KMS-11 (cell line): ENCODE measurements at regions not wholly inside any gene's neighbourhood (a gene's known extent, or its start where the extent isn't known, plus 50 kb on each side); places are given as distances from the start of the nearest gene placed in this dataset.

Experiments
- H2AFZ ChIP-seq: fragments of 200-600 bp; sonication (generic); 2 replicates; pipeline ENCODE4 v1.6.1; 2016; ENCODE audit warnings: antibody characterized with exemption, mixed run types, low read depth
- H3K27ac ChIP-seq: fragments of 200-600 bp; sonication (generic); 2 replicates; pipeline ENCODE4 v1.6.1; 2016; ENCODE audit warnings: mild to moderate bottlenecking, mixed run types
- H3K27me3 ChIP-seq: fragments of 200-600 bp; sonication (generic); 2 replicates; pipeline ENCODE4 v1.6.1; 2017; ENCODE audit warnings: mild to moderate bottlenecking, low read depth, mixed run types, moderate library complexity; ENCODE audit not compliant: insufficient read depth
- H3K36me3 ChIP-seq: fragments of 200-600 bp; sonication (generic); 2 replicates; pipeline ENCODE4 v1.6.1; 2017; ENCODE audit warnings: mild to moderate bottlenecking, mixed run types; ENCODE audit not compliant: insufficient read depth
- H3K4me1 ChIP-seq: fragments of 200-600 bp; sonication (generic); 2 replicates; pipeline ENCODE4 v1.6.1; 2016; ENCODE audit warnings: mild to moderate bottlenecking, low read depth, mixed run types; ENCODE audit not compliant: poor library complexity, severe bottlenecking
- H3K4me2 ChIP-seq: fragments of 200-600 bp; sonication (generic); 2 replicates; pipeline ENCODE4 v1.7.0; 2016; ENCODE audit warnings: mild to moderate bottlenecking, mixed run types
- H3K4me3 ChIP-seq: fragments of 200-600 bp; sonication (generic); IDR thresholded peaks from 2 replicates; pipeline ENCODE4 v1.6.1; 2017; ENCODE audit warnings: low read depth, low read length, mixed read lengths; ENCODE audit not compliant: insufficient read depth
- H3K79me2 ChIP-seq: fragments of 200-600 bp; sonication (generic); 2 replicates; pipeline ENCODE4 v1.6.1; 2016; ENCODE audit warnings: low read depth, mixed run types; ENCODE audit not compliant: insufficient read depth
- H3K9ac ChIP-seq: fragments of 200-600 bp; sonication (generic); 2 replicates; pipeline ENCODE4 v1.6.1; 2016; ENCODE audit warnings: mild to moderate bottlenecking, mixed run types
- H4K20me1 ChIP-seq: fragments of 200-600 bp; sonication (generic); 2 replicates; pipeline ENCODE4 v1.6.1; 2016; ENCODE audit warnings: mild to moderate bottlenecking, mixed run types; ENCODE audit not compliant: insufficient read depth
- TF ChIP-seq, protein P1 (sequence below): fragments of 200-600 bp; sonication (generic); conservative IDR thresholded peaks from 2 replicates; pipeline ENCODE4 v1.6.1; 2017; ENCODE audit warnings: low read depth, mild to moderate bottlenecking, antibody characterized with exemption, low read length, moderate library complexity, mixed read lengths

- Histone ChIP-seq H4K20me1 (no peaks in the 10 kb centered on the region), H2AFZ (no peak overlapping the region), H3K4me3 (no peak overlapping the region), H3K79me2 (no peaks in the 10 kb centered on the region), H3K4me2 (no peak overlapping the region), H3K27me3 (no peaks in the 10 kb centered on the region), H3K36me3 (no peaks in the 10 kb centered on the region), H3K9ac (no peak overlapping the region), H3K27ac (no peak overlapping the region), H3K4me1 (no peaks in the 10 kb centered on the region)
- TF ChIP-seq, protein P1, sequence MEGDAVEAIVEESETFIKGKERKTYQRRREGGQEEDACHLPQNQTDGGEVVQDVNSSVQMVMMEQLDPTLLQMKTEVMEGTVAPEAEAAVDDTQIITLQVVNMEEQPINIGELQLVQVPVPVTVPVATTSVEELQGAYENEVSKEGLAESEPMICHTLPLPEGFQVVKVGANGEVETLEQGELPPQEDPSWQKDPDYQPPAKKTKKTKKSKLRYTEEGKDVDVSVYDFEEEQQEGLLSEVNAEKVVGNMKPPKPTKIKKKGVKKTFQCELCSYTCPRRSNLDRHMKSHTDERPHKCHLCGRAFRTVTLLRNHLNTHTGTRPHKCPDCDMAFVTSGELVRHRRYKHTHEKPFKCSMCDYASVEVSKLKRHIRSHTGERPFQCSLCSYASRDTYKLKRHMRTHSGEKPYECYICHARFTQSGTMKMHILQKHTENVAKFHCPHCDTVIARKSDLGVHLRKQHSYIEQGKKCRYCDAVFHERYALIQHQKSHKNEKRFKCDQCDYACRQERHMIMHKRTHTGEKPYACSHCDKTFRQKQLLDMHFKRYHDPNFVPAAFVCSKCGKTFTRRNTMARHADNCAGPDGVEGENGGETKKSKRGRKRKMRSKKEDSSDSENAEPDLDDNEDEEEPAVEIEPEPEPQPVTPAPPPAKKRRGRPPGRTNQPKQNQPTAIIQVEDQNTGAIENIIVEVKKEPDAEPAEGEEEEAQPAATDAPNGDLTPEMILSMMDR: no peak
Measured at GRCh38 chr5:68918306-68918705, 175.5 kb upstream of the SLC30A5 start.

DNA sequence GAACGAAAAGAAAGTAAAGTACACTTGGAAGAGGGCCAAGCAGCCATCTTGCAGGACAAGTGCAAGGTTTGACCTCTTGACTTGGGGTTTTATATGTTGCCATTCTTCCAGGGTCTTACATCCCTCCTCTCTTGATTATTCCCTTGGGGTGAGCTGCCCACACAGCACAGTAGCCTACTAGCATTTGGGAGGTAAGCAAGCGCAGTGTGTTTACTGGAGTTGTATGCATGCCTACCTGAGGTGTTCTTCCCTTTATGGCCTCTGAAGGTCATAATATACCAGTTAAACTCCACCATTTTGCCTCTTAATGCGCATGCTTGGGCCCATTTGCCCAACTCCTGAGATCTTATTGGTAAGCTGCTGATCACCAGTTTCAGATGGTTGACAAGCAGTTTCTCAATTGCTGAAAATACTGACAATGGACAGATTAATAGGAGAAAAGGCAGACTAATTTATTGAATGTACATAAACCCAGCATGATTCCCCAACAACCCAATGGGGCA, 173.8 kb upstream of the SLC30A5 start:
- TF ChIP-seq, protein P1: no peak
- no peak overlapping the region for H3K9ac ChIP-seq
- H3K79me2 ChIP-seq: no peaks in the 10 kb centered on the region
- H3K27ac ChIP-seq: no peak overlapping the region
- H3K4me2 ChIP-seq: no peak overlapping the region
- H3K27me3 ChIP-seq: no peaks in the 10 kb centered on the region
- no peaks in the 10 kb centered on the region for H4K20me1 ChIP-seq
- H3K4me3 ChIP-seq: no peak overlapping the region
- H3K36me3 ChIP-seq: no peaks in the 10 kb centered on the region
- no peaks in the 10 kb centered on the region for H3K4me1 ChIP-seq
- no peak overlapping the region for H2AFZ ChIP-seq

- Histone ChIP-seq H3K4me3 (no peak overlapping the region), H4K20me1 (no peaks in the 10 kb centered on the region), H3K4me2 (no peak overlapping the region), H3K79me2 (no peaks in the 10 kb centered on the region), H3K27ac (no peak overlapping the region), H3K9ac (no peak overlapping the region), H3K27me3 (no peaks in the 10 kb centered on the region), H3K36me3 (no peaks in the 10 kb centered on the region), H3K4me1 (no peaks in the 10 kb centered on the region), H2AFZ (no peak overlapping the region)
- TF ChIP-seq, protein P1: no peak
Measured at GRCh38 chr5:68920888-68921287, 172.9 kb upstream of the SLC30A5 start.

DNA sequence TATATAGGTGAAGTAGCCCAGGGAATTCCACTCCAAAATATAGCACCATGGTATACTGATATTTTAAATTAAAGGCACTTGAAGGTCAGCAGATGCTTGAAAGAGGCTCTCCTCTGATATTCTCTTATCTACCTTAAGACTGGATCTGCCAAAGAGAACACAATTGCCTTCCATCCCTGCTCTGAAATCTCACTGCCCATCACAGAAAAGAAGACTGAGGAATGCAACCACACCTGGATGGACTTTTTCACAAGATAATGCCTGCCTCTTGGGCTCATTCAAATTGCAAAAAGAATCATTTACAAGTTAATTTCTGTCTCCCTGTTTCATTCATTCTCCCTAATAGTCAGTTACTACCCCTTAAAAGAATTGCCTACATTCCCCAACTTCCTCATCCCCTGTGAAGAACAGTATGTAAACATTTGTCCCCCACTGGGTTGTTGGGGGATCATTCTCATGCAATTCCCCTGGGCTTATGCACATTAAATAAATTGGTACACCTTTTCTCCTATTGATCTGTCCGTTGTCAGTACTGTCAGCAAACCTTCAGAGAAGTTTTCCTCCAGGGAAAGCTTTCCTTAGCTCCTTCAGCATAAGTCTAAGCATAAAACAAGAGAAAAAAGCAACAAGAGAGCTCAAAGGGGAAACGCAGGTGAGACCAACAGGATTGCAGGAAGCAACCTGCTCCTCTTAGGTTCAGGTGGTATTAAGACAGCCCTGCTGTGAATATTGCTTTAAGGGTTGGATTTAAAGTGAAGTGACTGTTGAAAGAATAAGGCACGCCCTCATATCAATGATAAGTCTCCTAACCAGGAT, 171.4 kb upstream of the SLC30A5 start:
- Histone ChIP-seq H3K79me2 (no peaks in the 10 kb centered on the region), H3K4me3 (no peak overlapping the region), H3K9ac (no peak overlapping the region), H4K20me1 (no peaks in the 10 kb centered on the region), H3K36me3 (no peaks in the 10 kb centered on the region), H3K27ac (no peak overlapping the region), H3K27me3 (no peaks in the 10 kb centered on the region), H2AFZ (no peak overlapping the region), H3K4me1 (no peaks in the 10 kb centered on the region), H3K4me2 (no peak overlapping the region)
- TF ChIP-seq, protein P1: no peak
